Transverse colon (tissue), 4 donors: ENCODE measurements at regions not wholly inside any gene's neighbourhood (a gene's known extent, or its start where the extent isn't known, plus 50 kb on each side); places are given as distances from the start of the nearest gene placed in this dataset.
"Not testable (repeated sequence)": the region's sequence is repeated elsewhere in the genome, so short reads cannot be mapped to it uniquely, and the experiment has no call there.

Source experiments
- DNase-seq: peaks from one replicate; pipeline ENCODE4 v3.0.0-alpha.2; 2019
- H3K27ac ChIP-seq, 4 donors: fragments of 200-600 bp; sonication (generic); 2 replicates each; pipeline ENCODE4 v1.5.1; 2016 to 2018; ENCODE audit warnings: inconsistent platforms in 4 of 4
- H3K27me3 ChIP-seq: fragments of 200-600 bp; sonication (generic); 2 replicates; pipeline ENCODE4 v1.5.1; 2017; ENCODE audit warnings: inconsistent platforms
- H3K36me3 ChIP-seq, 4 donors: fragments of 200-600 bp; sonication (generic); 2 replicates each; pipeline ENCODE4 v1.5.1; 2017 to 2019; ENCODE audit warnings: inconsistent platforms in 4 of 4
- H3K4me1 ChIP-seq, 4 donors: fragments of 200-600 bp; sonication (generic); 2 replicates each; pipeline ENCODE4 v1.5.1; 2017 to 2020; ENCODE audit warnings: inconsistent platforms in 4 of 4
- H3K4me3 ChIP-seq, 4 donors: fragments of 200-600 bp; sonication (generic); 1 replicate in 1 of 4; 2 replicates in 3 of 4; pipeline versions ENCODE4 v1.5.1 to v1.6.1; 2017 to 2019; ENCODE audit warnings: inconsistent platforms in 4 of 4
- H3K9me3 ChIP-seq, 2 donors: fragments of 200-600 bp; sonication (generic); 2 replicates each; pipeline ENCODE4 v1.5.1; 2017 to 2019; ENCODE audit warnings: inconsistent platforms in 2 of 2
- EP300 ChIP-seq: sonication (generic); formaldehyde crosslinking; IDR thresholded peaks from one replicate; pipeline ENCODE4 v1.6.1; 2017; ENCODE audit warnings: antibody characterized with exemption, low read depth
- POLR2A ChIP-seq: fragments of 450-650 bp; IDR thresholded peaks from one replicate; pipeline ENCODE4 v1.6.1; 2016; ENCODE audit warnings: antibody characterized with exemption, mild to moderate bottlenecking, moderate library complexity
- POLR2AphosphoS5 ChIP-seq, 3 donors: sonication (generic); formaldehyde crosslinking; IDR thresholded peaks; one replicate each; pipeline ENCODE4 v1.6.1; 2016; ENCODE audit warnings: antibody characterized with exemption in 3 of 3
- WGBS, 2 donors: methylation state at CpG; one replicate each; pipeline ENCODE4 v1.1.5; 2018; ENCODE audit warnings: low coverage in 1 of 2; 5-methylcytosine and 5-hydroxymethylcytosine counted together
- in situ Hi-C, 4 donors: fragments of 200-750 bp; cut with MboI; loops; one replicate each; pipeline versions ENCODE4 v1.15.0 to v1.15.1; 2017; ENCODE audit warnings: low sequenced_read_pairs in 3 of 4, low pct_ligation_motif_present in 1 of 4, low pct_unique_long_range_greater_than_20kb in 1 of 4
- intact Hi-C: fragments of 100-400 bp; cut with DNase I; formaldehyde crosslinking; loops from one replicate; pipeline ENCODE4 v1.15.1; 2023; ENCODE audit warnings: low total_unique reads
- TF ChIP-seq, protein P1 (sequence below), 5 experiments: fragments of 200-600 bp in 3 of 5; fragments of 450-650 bp in 2 of 5; sonication (generic) in 3 of 5; IDR thresholded peaks; 1 replicate in 2 of 5; 2 replicates in 3 of 5; pipeline ENCODE4 v1.5.1; 2016 to 2017; ENCODE audit warnings: antibody characterized with exemption in 5 of 5, inconsistent platforms in 3 of 5, mild to moderate bottlenecking in 2 of 5, moderate library complexity in 1 of 5

- Histone ChIP-seq H3K27me3 (no peaks in the 10 kb centered on the region), H3K36me3 (no peaks in the 10 kb centered on the region), H3K4me1 (no peaks in the 10 kb centered on the region), H3K4me3 (no peak overlapping the region), H3K9me3 (no peaks in the 10 kb centered on the region), H3K27ac (no peak overlapping the region)
- DNase-seq, result no peak
- in situ Hi-C loops (no loop called here), intact Hi-C loops (no loop called here)
- 56 to 64% methylated on average over 2 of the region's 2 CpGs for WGBS, 2 donors
- TF ChIP-seq POLR2A (no peak), POLR2AphosphoS5 (IDR thresholded peaks at IDR 0.05) (no peak), EP300 (no peak)
- TF ChIP-seq, protein P1, sequence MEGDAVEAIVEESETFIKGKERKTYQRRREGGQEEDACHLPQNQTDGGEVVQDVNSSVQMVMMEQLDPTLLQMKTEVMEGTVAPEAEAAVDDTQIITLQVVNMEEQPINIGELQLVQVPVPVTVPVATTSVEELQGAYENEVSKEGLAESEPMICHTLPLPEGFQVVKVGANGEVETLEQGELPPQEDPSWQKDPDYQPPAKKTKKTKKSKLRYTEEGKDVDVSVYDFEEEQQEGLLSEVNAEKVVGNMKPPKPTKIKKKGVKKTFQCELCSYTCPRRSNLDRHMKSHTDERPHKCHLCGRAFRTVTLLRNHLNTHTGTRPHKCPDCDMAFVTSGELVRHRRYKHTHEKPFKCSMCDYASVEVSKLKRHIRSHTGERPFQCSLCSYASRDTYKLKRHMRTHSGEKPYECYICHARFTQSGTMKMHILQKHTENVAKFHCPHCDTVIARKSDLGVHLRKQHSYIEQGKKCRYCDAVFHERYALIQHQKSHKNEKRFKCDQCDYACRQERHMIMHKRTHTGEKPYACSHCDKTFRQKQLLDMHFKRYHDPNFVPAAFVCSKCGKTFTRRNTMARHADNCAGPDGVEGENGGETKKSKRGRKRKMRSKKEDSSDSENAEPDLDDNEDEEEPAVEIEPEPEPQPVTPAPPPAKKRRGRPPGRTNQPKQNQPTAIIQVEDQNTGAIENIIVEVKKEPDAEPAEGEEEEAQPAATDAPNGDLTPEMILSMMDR (IDR thresholded peaks at IDR 0.05), result no peak
These were observed 642.1 kb downstream of the SLCO4C1 start for GRCh38 chr5:101653996-101654395.

- in situ Hi-C loops, result no loop called here
These were observed 648.2 kb downstream of the SLCO4C1 start for GRCh38 chr5:101647861-101648260.

DNA sequence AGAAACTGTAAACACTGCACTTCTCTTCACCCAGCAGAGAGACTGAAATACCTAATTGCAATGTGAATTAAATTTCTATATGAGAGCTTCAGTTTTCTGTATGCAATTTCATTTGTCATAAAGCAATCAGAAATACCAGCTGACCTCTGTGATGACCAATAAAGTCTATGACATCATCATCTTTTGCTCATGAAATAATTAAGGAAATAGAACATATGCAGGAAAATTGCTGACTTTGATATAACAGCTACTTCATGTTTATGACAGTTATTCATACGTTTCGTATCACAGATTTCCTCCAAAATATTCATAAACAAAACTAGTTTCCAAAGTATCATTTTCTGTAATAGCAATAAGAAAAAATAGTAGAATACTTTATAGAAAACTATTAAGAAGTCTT is 652.3 kb downstream of the SLCO4C1 start:
- TF ChIP-seq, protein P1 (IDR thresholded peaks at IDR 0.05), result no peak
- TF ChIP-seq EP300, result no peak
- TF ChIP-seq POLR2AphosphoS5 (IDR thresholded peaks at IDR 0.05), result no peak
- TF ChIP-seq POLR2A, result no peak

More at GRCh38 chr5:101647861-101648260, 648.2 kb downstream of the SLCO4C1 start:
- no peak for TF ChIP-seq EP300
- 61 to 74% methylated on average over 2 of the region's 2 CpGs for WGBS, 2 donors
- DNase-seq, result no peak
- Histone ChIP-seq H3K4me3 (no peak overlapping the region), H3K27me3 (no peaks in the 10 kb centered on the region), H3K27ac (no peak overlapping the region), H3K36me3 (no peaks in the 10 kb centered on the region), H3K9me3 (no peaks in the 10 kb centered on the region), H3K4me1 (no peaks in the 10 kb centered on the region)
- intact Hi-C loops, result no loop called here

DNA sequence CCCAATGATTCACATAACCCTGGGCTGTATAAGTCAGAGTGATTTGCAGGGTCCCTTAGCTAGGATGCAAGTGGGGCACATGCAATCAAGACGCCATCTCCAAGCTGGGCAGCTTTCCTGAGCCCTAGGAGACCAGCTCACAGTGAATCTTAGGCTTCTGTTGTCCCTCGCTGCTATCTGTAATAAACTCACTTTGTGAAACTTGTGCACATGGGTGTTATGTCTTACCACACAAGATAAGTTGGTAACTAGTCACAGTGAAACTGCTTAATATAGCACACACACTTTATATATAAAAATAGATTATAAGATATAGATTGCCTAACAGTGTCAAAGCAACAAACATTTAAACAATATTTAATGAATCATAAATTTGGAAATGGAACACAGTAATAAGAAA is 658.5 kb downstream of the SLCO4C1 start:
- Histone ChIP-seq H3K4me3 (no peak overlapping the region), H3K27ac (no peak overlapping the region), H3K27me3 (no peaks in the 10 kb centered on the region), H3K4me1 (no peaks in the 10 kb centered on the region), H3K9me3 (no peaks in the 10 kb centered on the region), H3K36me3 (no peaks in the 10 kb centered on the region)
- no peak for DNase-seq
- WGBS, 2 donors, result 79 to 100% methylated on average over 1 to 2 of the region's 2 CpGs
- intact Hi-C loops (no loop called here), in situ Hi-C loops (no loop called here)
- TF ChIP-seq POLR2A (no peak), EP300 (no peak), POLR2AphosphoS5 (IDR thresholded peaks at IDR 0.05) (no peak)
- TF ChIP-seq, protein P1 (IDR thresholded peaks at IDR 0.05), result no peak

More for the DNA sequence above, 652.3 kb downstream of the SLCO4C1 start:
- H3K4me3 ChIP-seq, result no peak overlapping the region
- no peaks in the 10 kb centered on the region for H3K4me1 ChIP-seq
- DNase-seq, result no peak
- H3K36me3 ChIP-seq, result no peaks in the 10 kb centered on the region
- H3K27me3 ChIP-seq, result no peaks in the 10 kb centered on the region
- H3K9me3 ChIP-seq, result no peaks in the 10 kb centered on the region
- WGBS, 2 donors, result 61 to 65% methylated on average over 2 of the region's 2 CpGs
- H3K27ac ChIP-seq, result no peak overlapping the region
- intact Hi-C loops (no loop called here), in situ Hi-C loops (no loop called here)

DNA sequence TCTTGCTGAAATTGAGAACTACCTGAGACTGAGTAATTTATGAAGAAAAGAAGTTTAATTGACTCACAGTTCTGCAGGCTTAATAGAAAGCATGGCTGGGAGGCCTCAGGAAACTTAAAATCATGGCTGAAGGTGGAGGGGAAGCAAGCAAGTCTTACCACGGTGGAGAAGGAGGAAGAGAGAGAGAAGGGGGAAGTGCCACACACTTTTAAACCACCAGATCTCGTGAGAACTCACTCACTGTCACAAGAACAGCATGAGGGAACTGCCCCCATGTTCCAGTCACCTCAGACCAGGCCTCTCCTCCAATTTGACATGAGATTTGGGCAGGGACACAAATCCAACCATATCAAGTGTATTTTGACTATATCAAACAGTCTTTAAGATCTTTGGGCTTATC is 668.3 kb downstream of the SLCO4C1 start:
- 23% methylated on average over 2 of the region's 2 CpGs; no CpG with 5 or more reads in 1 of the 2 donors for WGBS, 2 donors
- intact Hi-C loops, in situ Hi-C loops, DNase-seq, H3K27ac ChIP-seq, H3K9me3 ChIP-seq, H3K4me3 ChIP-seq, H3K27me3 ChIP-seq, H3K4me1 ChIP-seq, H3K36me3 ChIP-seq: not testable (repeated sequence)
